Keratinocyte (primary cell): ENCODE measurements at regions not wholly inside any gene's neighbourhood (a gene's known extent, or its start where the extent isn't known, plus 50 kb on each side); places are given as distances from the start of the nearest gene placed in this dataset.

Experiments used
- DNase-seq: peaks from one replicate; pipeline ENCODE4 v3.0.0-alpha.2; 2011; ENCODE audit warnings: low read depth, missing footprints, low spot score
- FAIRE-seq: peaks from 2 replicates; lab custom pipeline; 2011; peaks lifted over from hg19 to GRCh38; lab: Jason Lieb, UNC
- H2AFZ ChIP-seq: 2 replicates; pipeline ENCODE4 v1.6.0; 2012; ENCODE audit warnings: low read length, control low read depth, inconsistent platforms; ENCODE audit not compliant: control insufficient read depth
- H3K27ac ChIP-seq: 2 replicates; pipeline ENCODE4 v1.5.1; 2011; ENCODE audit warnings: low read length; ENCODE audit not compliant: control insufficient read depth, insufficient read depth
- H3K27me3 ChIP-seq: 3 replicates; pipeline ENCODE4 v1.6.0; 2011; ENCODE audit warnings: low read length; ENCODE audit not compliant: control insufficient read depth, insufficient read depth; ENCODE audit errors: extremely low read depth
- H3K36me3 ChIP-seq, 2 experiments: 2 replicates in 1 of 2; 3 replicates in 1 of 2; pipeline ENCODE4 v1.5.1; 2011; ENCODE audit warnings: low read length in 2 of 2, mild to moderate bottlenecking in 1 of 2; ENCODE audit not compliant: control insufficient read depth in 2 of 2, insufficient read depth in 2 of 2; ENCODE audit errors: extremely low read depth in 1 of 2
- H3K4me1 ChIP-seq: 3 replicates; pipeline ENCODE4 v1.5.1; 2011; ENCODE audit warnings: low read length; ENCODE audit not compliant: control insufficient read depth, insufficient read depth; ENCODE audit errors: extremely low read depth
- H3K4me2 ChIP-seq: 3 replicates; pipeline ENCODE4 v1.6.0; 2011; ENCODE audit warnings: low read depth, low read length; ENCODE audit not compliant: control insufficient read depth, insufficient read depth; ENCODE audit errors: extremely low read depth
- H3K4me3 ChIP-seq, 3 experiments: fragments of 200-600 bp in 1 of 3; sonication (generic) in 1 of 3; 2 replicates in 2 of 3; 3 replicates in 1 of 3; pipeline ENCODE4 v1.5.1; 2011 to 2016; ENCODE audit warnings: low read length in 3 of 3, mild to moderate bottlenecking in 3 of 3, control low read depth in 2 of 3, inconsistent platforms in 1 of 3, low read depth in 1 of 3, mixed read lengths in 1 of 3, mixed run types in 1 of 3, moderate library complexity in 1 of 3; ENCODE audit not compliant: control insufficient read depth in 2 of 3, insufficient read depth in 2 of 3; ENCODE audit errors: extremely low read depth in 1 of 3
- H3K79me2 ChIP-seq: 2 replicates; pipeline ENCODE4 v1.6.0; 2012; ENCODE audit warnings: low read length; ENCODE audit not compliant: control insufficient read depth, insufficient read depth
- H3K9ac ChIP-seq: 3 replicates; pipeline ENCODE4 v1.6.0; 2011; ENCODE audit warnings: low read length; ENCODE audit not compliant: control insufficient read depth, insufficient read depth; ENCODE audit errors: extremely low read depth
- H3K9me1 ChIP-seq: 3 replicates; pipeline ENCODE4 v1.6.0; 2011; ENCODE audit warnings: low read length; ENCODE audit not compliant: control insufficient read depth, insufficient read depth; ENCODE audit errors: extremely low read depth
- H3K9me3 ChIP-seq: 2 replicates; pipeline ENCODE4 v1.5.1; 2012; ENCODE audit warnings: low read depth, low read length; ENCODE audit not compliant: control insufficient read depth
- H4K20me1 ChIP-seq: 3 replicates; pipeline ENCODE4 v1.6.0; 2011; ENCODE audit warnings: low read length; ENCODE audit not compliant: control insufficient read depth, insufficient read depth; ENCODE audit errors: extremely low read depth
- EZH2 ChIP-seq: IDR thresholded peaks from one replicate; pipeline ENCODE4 v1.6.1; 2012; ENCODE audit warnings: inconsistent platforms, mild to moderate bottlenecking, low read length, moderate library complexity
- dilution Hi-C: fragments of 300-500 bp; cut with MboI; formaldehyde crosslinking; loops from one replicate; pipeline ENCODE4 v1.7.0; 2020; ENCODE audit warnings: low sequenced_read_pairs; ENCODE audit not compliant: extremely low pct_ligation_motif_present
- TF ChIP-seq, protein P1 (sequence below), 3 experiments: IDR thresholded peaks in 1 of 3; conservative IDR thresholded peaks in 1 of 3; optimal IDR thresholded peaks in 1 of 3; 2 replicates in 2 of 3; 3 replicates in 1 of 3; pipeline versions ENCODE3 to v1.5.1; 2011; ENCODE audit warnings: low read length in 3 of 3, mild to moderate bottlenecking in 3 of 3, moderate library complexity in 2 of 3, control low read depth in 1 of 3, inconsistent platforms in 1 of 3; ENCODE audit not compliant: insufficient read depth in 2 of 3; ENCODE audit errors: extremely low read depth in 1 of 3

DNA sequence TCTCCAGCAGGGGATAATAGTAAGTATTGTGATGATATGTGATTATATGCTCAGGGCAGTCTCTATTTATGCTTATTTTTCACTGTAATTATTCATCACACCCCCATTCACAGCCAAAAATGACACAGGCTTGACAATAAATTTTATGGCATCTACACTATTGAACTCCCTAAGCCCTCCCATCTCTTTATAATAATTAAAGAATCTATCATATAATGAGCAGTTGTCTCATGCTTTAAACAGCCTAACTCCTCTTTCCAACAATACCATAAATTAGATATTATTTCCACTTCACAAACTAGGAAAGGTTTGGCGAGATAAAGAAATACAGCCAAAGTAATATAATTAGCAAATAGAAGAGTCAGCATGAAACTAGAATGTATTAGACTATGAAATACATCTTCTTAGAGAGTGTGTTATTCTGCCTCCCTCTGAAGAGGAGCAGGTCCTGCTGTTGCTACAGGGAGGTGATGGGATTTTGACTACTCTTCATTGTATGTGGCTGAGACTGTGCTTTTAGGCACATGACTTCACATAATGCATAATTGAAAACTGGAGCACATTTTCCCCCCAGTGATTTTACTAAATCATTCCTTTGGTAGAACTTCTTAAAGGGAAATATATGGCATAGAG is 488.8 kb downstream of the HTR1A start:
- Histone ChIP-seq H3K9me3 (no peaks in the 10 kb centered on the region), H3K27ac (no peak overlapping the region), H2AFZ (no peak overlapping the region), H3K36me3 (no peaks in the 10 kb centered on the region), H3K4me1 (no peaks in the 10 kb centered on the region), H3K9me1 (no peaks in the 10 kb centered on the region), H3K4me2 (no peak overlapping the region), H4K20me1 (no peaks in the 10 kb centered on the region), H3K4me3 (no peak overlapping the region), H3K27me3 (no peaks in the 10 kb centered on the region), H3K79me2 (no peaks in the 10 kb centered on the region), H3K9ac (no peak overlapping the region)
- DNase-seq (no peak), FAIRE-seq (no peak)
- TF ChIP-seq EZH2, result no peak
- TF ChIP-seq, protein P1, sequence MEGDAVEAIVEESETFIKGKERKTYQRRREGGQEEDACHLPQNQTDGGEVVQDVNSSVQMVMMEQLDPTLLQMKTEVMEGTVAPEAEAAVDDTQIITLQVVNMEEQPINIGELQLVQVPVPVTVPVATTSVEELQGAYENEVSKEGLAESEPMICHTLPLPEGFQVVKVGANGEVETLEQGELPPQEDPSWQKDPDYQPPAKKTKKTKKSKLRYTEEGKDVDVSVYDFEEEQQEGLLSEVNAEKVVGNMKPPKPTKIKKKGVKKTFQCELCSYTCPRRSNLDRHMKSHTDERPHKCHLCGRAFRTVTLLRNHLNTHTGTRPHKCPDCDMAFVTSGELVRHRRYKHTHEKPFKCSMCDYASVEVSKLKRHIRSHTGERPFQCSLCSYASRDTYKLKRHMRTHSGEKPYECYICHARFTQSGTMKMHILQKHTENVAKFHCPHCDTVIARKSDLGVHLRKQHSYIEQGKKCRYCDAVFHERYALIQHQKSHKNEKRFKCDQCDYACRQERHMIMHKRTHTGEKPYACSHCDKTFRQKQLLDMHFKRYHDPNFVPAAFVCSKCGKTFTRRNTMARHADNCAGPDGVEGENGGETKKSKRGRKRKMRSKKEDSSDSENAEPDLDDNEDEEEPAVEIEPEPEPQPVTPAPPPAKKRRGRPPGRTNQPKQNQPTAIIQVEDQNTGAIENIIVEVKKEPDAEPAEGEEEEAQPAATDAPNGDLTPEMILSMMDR (optimal IDR thresholded peaks at IDR 0.05 in 1 of 3, IDR thresholded peaks at IDR 0.05 in 1 of 3, conservative IDR thresholded peaks at IDR 0.05 in 1 of 3; ENCODE audit: extremely low read depth in 1 of 3, insufficient read depth in 2 of 3, low read length in 3 of 3), result no peak
- dilution Hi-C loops, result no loop called here

GRCh38 chr5:63456279-63456678 is 506.0 kb downstream of the HTR1A start:
- no peaks in the 10 kb centered on the region for H4K20me1 ChIP-seq
- no peak overlapping the region for H2AFZ ChIP-seq
- DNase-seq, result no peak
- H3K4me3 ChIP-seq, result no peak overlapping the region
- H3K4me2 ChIP-seq, result no peak overlapping the region
- no peaks in the 10 kb centered on the region for H3K79me2 ChIP-seq
- no peaks in the 10 kb centered on the region for H3K36me3 ChIP-seq
- no peaks in the 10 kb centered on the region for H3K4me1 ChIP-seq
- no peaks in the 10 kb centered on the region for H3K9me1 ChIP-seq
- H3K27me3 ChIP-seq, result no peaks in the 10 kb centered on the region
- FAIRE-seq, result no peak
- TF ChIP-seq, protein P1 (optimal IDR thresholded peaks at IDR 0.05 in 1 of 3, IDR thresholded peaks at IDR 0.05 in 1 of 3, conservative IDR thresholded peaks at IDR 0.05 in 1 of 3; ENCODE audit: extremely low read depth in 1 of 3, insufficient read depth in 2 of 3, low read length in 3 of 3), result no peak
- no peak for TF ChIP-seq EZH2
- no peak overlapping the region for H3K9ac ChIP-seq
- no peaks in the 10 kb centered on the region for H3K9me3 ChIP-seq
- no peak overlapping the region for H3K27ac ChIP-seq
- dilution Hi-C loops, result no loop called here
